Caco-2 (cell line): ENCODE measurements at regions not wholly inside any gene's neighbourhood (a gene's known extent, or its start where the extent isn't known, plus 50 kb on each side); places are given as distances from the start of the nearest gene placed in this dataset.

Experiments used
- BruUV-seq: library from RNA; stranded (reverse); fragments of 400-500 nt; replicated peaks from 2 replicates; lab custom pipeline; 2021; lab: Mats Ljungman, UMichigan
- CTCF ChIA-PET: fragments of 300-600 bp; sonication (Branson Sonifier 250); formaldehyde crosslinking; loops from one replicate; lab custom pipeline; 2022; ENCODE audit warnings: antibody characterized with exemption; lab: Charles Lee
- POLR2A ChIA-PET: fragments of 300-600 bp; sonication (Branson Sonifier 250); formaldehyde crosslinking; loops from one replicate; lab custom pipeline; 2022; ENCODE audit warnings: antibody characterized with exemption; lab: Charles Lee
- DNase-seq, 2 experiments: peaks; one replicate each; pipeline versions ENCODE4 v3.0.0 to v3.0.0-alpha.2; 2020 to 2022
- H3K27me3 ChIP-seq: replicated peaks from 2 replicates; pipeline ENCODE4 v1.6.0; 2011; ENCODE audit warnings: low read length; ENCODE audit not compliant: control insufficient read depth, insufficient read depth
- H3K36me3 ChIP-seq: 2 replicates; pipeline ENCODE4 v1.5.1; 2011; ENCODE audit warnings: low read length; ENCODE audit not compliant: control insufficient read depth, insufficient read depth
- H3K4me1 ChIP-seq: fragments of 250-450 bp; sonication (Bioruptor Pico); 2 replicates; pipeline ENCODE4 v1.5.1; 2020; ENCODE audit warnings: mild to moderate bottlenecking
- H3K4me3 ChIP-seq: 2 replicates; pipeline ENCODE4 v1.5.1; 2011; ENCODE audit warnings: low read depth, mild to moderate bottlenecking, control low read depth, low read length
- H3K9me3 ChIP-seq: fragments of 250-450 bp; sonication (Bioruptor Pico); 2 replicates; pipeline ENCODE4 v1.5.1; 2020; ENCODE audit warnings: mild to moderate bottlenecking, moderate library complexity
- H3K27ac Mint-ChIP-seq: one replicate; pipeline ENCODE4 v1.8.0; 2022; ENCODE audit warnings: mixed read lengths; ENCODE audit not compliant: unreplicated experiment
- H3K27me3 Mint-ChIP-seq: one replicate; pipeline ENCODE4 v1.8.0; 2022; ENCODE audit warnings: mixed read lengths; ENCODE audit not compliant: insufficient read depth, unreplicated experiment
- H3K36me3 Mint-ChIP-seq: one replicate; pipeline ENCODE4 v1.8.0; 2022; ENCODE audit warnings: mild to moderate bottlenecking, mixed read lengths; ENCODE audit not compliant: insufficient read depth, unreplicated experiment
- H3K4me1 Mint-ChIP-seq: one replicate; pipeline ENCODE4 v1.8.0; 2022; ENCODE audit warnings: low read depth, mixed read lengths; ENCODE audit not compliant: unreplicated experiment
- H3K4me3 Mint-ChIP-seq: one replicate; pipeline ENCODE4 v1.8.0; 2022; ENCODE audit warnings: mild to moderate bottlenecking, moderate library complexity, mixed read lengths; ENCODE audit not compliant: unreplicated experiment
- H3K9me3 Mint-ChIP-seq: one replicate; pipeline ENCODE4 v1.8.0; 2022; ENCODE audit warnings: mixed read lengths; ENCODE audit not compliant: unreplicated experiment
- CTCF ChIP-seq, 2 experiments: fragments of 200-600 bp in 1 of 2; IDR thresholded peaks; 1 replicate in 1 of 2; 2 replicates in 1 of 2; pipeline versions ENCODE4 v1.5.1 to v1.8.0; 2011 to 2022; ENCODE audit warnings: antibody characterized with exemption in 1 of 2, control low read depth in 1 of 2, inconsistent platforms in 1 of 2, low read depth in 1 of 2, low read length in 1 of 2, mild to moderate bottlenecking in 1 of 2, moderate library complexity in 1 of 2; ENCODE audit not compliant: insufficient read depth in 1 of 2, severe bottlenecking in 1 of 2, unreplicated experiment in 1 of 2
- intact Hi-C: fragments of 100-400 bp; cut with micrococcal nuclease; formaldehyde crosslinking; loops from one replicate; pipeline ENCODE4 v1.10.0; 2022; ENCODE audit not compliant: unreplicated experiment

DNA sequence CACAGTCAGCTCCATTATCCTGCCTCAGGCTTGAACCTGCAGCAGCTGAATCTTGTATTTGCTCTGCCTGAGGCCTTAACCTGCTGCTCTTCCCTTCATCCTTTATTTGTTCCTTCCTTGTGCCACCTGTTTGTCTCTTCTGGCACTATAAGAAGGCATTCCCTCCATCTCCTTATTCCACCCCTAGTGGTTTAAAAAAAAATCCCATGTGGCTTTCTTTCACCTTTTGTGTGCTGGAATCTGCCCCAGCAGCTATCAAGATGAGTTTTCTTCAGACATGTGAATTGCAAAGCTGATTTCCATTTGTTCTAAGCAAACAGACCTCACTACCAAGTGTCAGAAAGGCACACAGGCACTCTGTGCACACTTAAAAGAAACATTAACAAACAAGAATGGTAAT is 294.6 kb downstream of the TTLL7 start:
- Histone ChIP-seq H3K4me1 (no peaks in the 10 kb centered on the region), H3K9me3 (no peaks in the 10 kb centered on the region), H3K4me3 (no peak overlapping the region), H3K27me3 (no peaks in the 10 kb centered on the region), H3K36me3 (no peaks in the 10 kb centered on the region)
- Mint-ChIP-seq H3K27ac (no peak overlapping the region), H3K36me3 (no peaks in the 10 kb centered on the region), H3K27me3 (no peaks in the 10 kb centered on the region), H3K9me3 (no peaks in the 10 kb centered on the region), H3K4me1 (no peaks in the 10 kb centered on the region), H3K4me3 (no peak overlapping the region)
- intact Hi-C loops = no loop called here
- ChIA-PET POLR2A (no interaction called here), CTCF (no interaction called here)
- TF ChIP-seq CTCF (IDR thresholded peaks at IDR 0.05; ENCODE audit: insufficient read depth in 1 of 2, low read depth in 1 of 2, low read length in 1 of 2, severe bottlenecking in 1 of 2, unreplicated experiment in 1 of 2) = no peak
- DNase-seq = no peak
- no TSS peak for BruUV-seq

GRCh38 chr1:83702356-83702755 is 296.6 kb downstream of the TTLL7 start:
- Histone ChIP-seq H3K4me1 (no peaks in the 10 kb centered on the region), H3K36me3 (no peaks in the 10 kb centered on the region), H3K27me3 (no peaks in the 10 kb centered on the region), H3K9me3 (no peaks in the 10 kb centered on the region), H3K4me3 (no peak overlapping the region)
- no peak overlapping the region for H3K27ac Mint-ChIP-seq
- no peaks in the 10 kb centered on the region for H3K36me3 Mint-ChIP-seq
- H3K4me3 Mint-ChIP-seq = no peak overlapping the region
- H3K4me1 Mint-ChIP-seq = no peaks in the 10 kb centered on the region
- ChIA-PET CTCF (no interaction called here), POLR2A (no interaction called here)
- H3K9me3 Mint-ChIP-seq = no peaks in the 10 kb centered on the region
- no TSS peak for BruUV-seq
- TF ChIP-seq CTCF (IDR thresholded peaks at IDR 0.05; ENCODE audit: insufficient read depth in 1 of 2, low read depth in 1 of 2, low read length in 1 of 2, severe bottlenecking in 1 of 2, unreplicated experiment in 1 of 2) = no peak
- H3K27me3 Mint-ChIP-seq = peaks cover under 1% of the 10 kb centered on the region
- no peak for DNase-seq
- intact Hi-C loops = no loop called here

GRCh38 chr1:83701355-83701754 is 297.6 kb downstream of the TTLL7 start:
- ChIA-PET CTCF (no interaction called here), POLR2A (no interaction called here)
- H3K36me3 Mint-ChIP-seq = no peaks in the 10 kb centered on the region
- Histone ChIP-seq H3K9me3 (no peaks in the 10 kb centered on the region), H3K4me1 (no peaks in the 10 kb centered on the region), H3K36me3 (no peaks in the 10 kb centered on the region), H3K4me3 (no peak overlapping the region), H3K27me3 (no peaks in the 10 kb centered on the region)
- no peaks in the 10 kb centered on the region for H3K4me1 Mint-ChIP-seq
- H3K9me3 Mint-ChIP-seq = no peaks in the 10 kb centered on the region
- intact Hi-C loops = no loop called here
- BruUV-seq = no TSS peak
- DNase-seq = no peak
- no peak overlapping the region for H3K4me3 Mint-ChIP-seq
- H3K27me3 Mint-ChIP-seq = peaks cover 3% of the 10 kb centered on the region
- no peak for TF ChIP-seq CTCF (IDR thresholded peaks at IDR 0.05; ENCODE audit: insufficient read depth in 1 of 2, low read depth in 1 of 2, low read length in 1 of 2, severe bottlenecking in 1 of 2, unreplicated experiment in 1 of 2)
- H3K27ac Mint-ChIP-seq = no peak overlapping the region
